GM10266 (cell line): ENCODE measurements at regions not wholly inside any gene's neighbourhood (a gene's known extent, or its start where the extent isn't known, plus 50 kb on each side); places are given as distances from the start of the nearest gene placed in this dataset.

Experiments
- DNase-seq: peaks from one replicate; pipeline ENCODE4 v3.0.0; 2012; ENCODE audit errors: extremely low spot score
- CTCF ChIP-seq: IDR thresholded peaks from 2 replicates; pipeline ENCODE4 v1.5.1; 2012; ENCODE audit warnings: mild to moderate bottlenecking, low read depth; ENCODE audit not compliant: control insufficient read depth, insufficient read depth; ENCODE audit errors: missing control alignments

- no peak for DNase-seq
- no peak for TF ChIP-seq CTCF
These were observed 179.9 kb upstream of the CADM1 start for GRCh38 chr11:115684135-115684534.

- TF ChIP-seq CTCF, result no peak
- no peak for DNase-seq
These were observed 178.7 kb upstream of the CADM1 start for GRCh38 chr11:115682888-115683287.

GRCh38 chr11:115682101-115682500 lies 177.9 kb upstream of the CADM1 start:
- DNase-seq, result no peak
- no peak for TF ChIP-seq CTCF

- TF ChIP-seq CTCF, result no peak
- no peak for DNase-seq
These were observed 175.7 kb upstream of the CADM1 start for GRCh38 chr11:115679945-115680344.

GRCh38 chr11:115678942-115679341 lies 174.7 kb upstream of the CADM1 start:
- TF ChIP-seq CTCF, result no peak
- no peak for DNase-seq

GRCh38 chr11:115677190-115677589 lies 173.0 kb upstream of the CADM1 start:
- no peak for TF ChIP-seq CTCF
- no peak for DNase-seq

GRCh38 chr11:115676768-115677167 lies 172.6 kb upstream of the CADM1 start:
- TF ChIP-seq CTCF, result no peak
- no peak for DNase-seq

- TF ChIP-seq CTCF, result no peak
- DNase-seq, result no peak
These were observed 172.0 kb upstream of the CADM1 start for GRCh38 chr11:115676206-115676605.
